HG03039 (cell line): ENCODE measurements at regions not wholly inside any gene's neighbourhood (a gene's known extent, or its start where the extent isn't known, plus 50 kb on each side); places are given as distances from the start of the nearest gene placed in this dataset.
A peak's percentile ranks its signal among the peaks of the same experiment; 100 is the strongest.
"Not testable (repeated sequence)": the region's sequence is repeated elsewhere in the genome, so short reads cannot be mapped to it uniquely, and the experiment has no call there.

ENCODE experiments used
- ATAC-seq: cut with Tn5 transposase; IDR thresholded peaks from one replicate; pipeline ENCODE4 v1.9.1; 2021; ENCODE audit warnings: mild to moderate bottlenecking, moderate library complexity; ENCODE audit not compliant: unreplicated experiment

DNA sequence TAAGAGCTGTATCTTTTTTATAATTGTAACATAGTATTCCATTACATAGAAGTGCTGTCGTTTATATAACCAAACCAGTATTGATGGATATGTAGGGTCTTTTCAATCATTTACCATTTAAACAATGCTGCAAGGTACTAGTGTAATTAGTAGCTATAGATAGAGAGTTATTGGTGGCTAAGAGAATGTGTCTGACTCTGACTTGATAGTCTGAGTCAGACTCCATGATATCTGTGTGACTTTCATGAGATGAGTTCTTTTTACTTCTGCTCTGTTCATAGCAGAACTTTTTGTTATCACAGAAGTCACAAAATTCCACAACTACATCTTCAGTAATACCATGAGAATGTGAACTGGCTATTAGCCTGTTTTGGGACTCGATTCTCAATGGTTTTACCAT, 150.6 kb downstream of the FHIP1A start:
- ATAC-seq, result no peak

DNA sequence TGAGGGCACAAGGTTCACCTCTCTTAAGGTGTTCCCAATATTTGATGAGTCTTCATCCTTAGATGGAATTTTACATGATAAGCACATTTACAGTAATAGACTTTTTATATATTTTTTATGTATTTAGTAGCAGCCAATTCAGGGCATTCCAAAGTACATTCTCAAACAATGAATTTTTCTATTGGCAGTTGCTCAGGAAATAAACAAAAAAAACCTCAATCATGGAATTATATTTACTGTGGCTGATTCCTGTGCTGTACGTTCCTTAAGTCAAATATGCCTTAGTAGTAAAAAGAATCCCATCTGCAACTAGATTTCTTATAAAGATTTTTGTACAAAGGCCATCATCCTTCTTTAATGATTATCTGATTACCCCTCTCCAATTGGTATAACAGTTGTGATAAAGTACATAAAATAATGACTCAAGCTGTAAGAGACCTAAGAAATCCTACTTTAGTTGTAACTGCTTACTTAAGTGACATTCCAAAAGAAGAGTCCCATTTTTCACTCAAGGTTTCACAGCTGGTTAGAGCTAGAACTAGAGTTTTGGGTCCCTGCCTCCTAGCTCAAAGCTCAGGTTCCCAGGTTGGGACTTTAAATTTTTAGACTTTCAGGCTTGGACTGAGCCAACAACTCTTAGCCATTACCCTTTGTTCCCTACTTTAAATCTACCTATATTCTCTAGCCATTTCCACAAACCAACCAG, 152.7 kb downstream of the FHIP1A start:
- no peak for ATAC-seq

DNA sequence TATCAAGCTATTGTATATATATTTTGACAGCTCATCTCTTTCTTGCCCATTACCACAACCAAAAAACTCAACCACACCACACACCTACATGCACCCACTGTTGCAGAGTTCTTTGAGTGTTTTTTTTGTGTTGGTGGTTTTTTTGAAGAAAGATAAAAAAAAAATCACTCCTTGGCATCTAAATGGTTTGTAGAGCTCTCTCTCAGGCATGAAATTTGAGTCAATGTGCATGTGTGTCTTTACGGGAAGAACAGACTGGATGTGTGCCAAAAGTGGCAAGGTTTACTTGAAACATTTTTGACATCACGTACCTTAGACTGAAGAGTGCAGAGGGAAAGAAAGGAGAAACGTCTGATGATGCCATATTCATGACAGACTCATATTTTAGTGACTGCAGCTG, 154.2 kb downstream of the FHIP1A start:
- no peak for ATAC-seq

DNA sequence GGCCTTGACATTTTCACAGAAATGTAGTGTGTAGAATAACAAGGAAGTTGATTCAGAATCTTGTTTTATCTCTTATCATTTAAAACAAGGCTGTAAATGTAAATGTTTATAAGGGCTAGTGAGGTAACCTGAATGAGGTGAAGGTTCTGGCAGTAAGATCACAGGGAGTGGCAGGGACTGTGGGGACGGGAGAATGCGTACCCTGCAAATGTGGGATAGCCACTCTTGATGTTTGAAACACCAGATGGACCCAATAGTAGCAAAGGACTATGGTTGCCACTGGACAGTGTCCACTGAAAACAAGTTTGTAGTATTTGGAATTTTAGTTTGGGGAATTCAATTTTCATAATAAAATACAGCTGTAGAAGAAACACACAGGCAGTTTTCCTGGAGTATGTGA, 155.3 kb downstream of the FHIP1A start:
- no peak for ATAC-seq

DNA sequence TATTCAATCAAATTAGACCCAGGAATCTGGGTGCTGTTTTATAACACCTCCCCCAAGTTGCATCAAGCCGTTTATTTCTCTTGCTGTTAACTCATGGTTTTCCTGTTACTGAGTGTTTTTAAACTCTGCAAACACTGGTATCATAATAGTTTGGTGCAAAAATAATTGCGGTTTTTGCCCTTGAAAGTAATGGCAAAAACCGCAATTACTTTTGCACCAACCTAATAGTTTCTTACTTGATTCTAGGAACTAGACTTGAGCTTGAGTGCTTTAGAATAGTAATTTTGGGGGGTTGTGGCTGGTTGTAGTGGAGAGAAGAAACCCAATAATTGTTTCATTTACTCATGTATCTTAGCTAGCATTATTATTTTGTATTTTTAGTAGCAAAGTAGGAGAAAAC, 156.6 kb downstream of the FHIP1A start:
- ATAC-seq, result no peak

DNA sequence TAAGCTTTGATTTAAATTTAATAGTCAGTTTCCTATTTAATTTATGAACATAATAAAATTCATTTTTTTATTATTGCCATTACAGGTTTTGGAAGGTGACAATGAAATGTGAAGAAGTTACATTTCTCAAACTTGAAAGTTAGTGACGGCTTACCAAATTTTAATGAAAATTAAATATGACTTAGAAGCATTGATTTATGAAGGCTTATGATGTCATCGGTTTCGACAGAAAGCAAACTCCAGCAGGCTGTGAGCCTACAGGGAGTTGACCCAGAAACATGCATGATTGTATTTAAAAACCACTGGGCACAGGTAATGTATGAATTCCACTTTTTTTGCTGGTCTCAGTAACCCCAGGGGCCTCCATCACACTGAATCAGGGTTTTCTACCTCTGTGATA, 157.1 kb downstream of the FHIP1A start:
- ATAC-seq, result no peak

DNA sequence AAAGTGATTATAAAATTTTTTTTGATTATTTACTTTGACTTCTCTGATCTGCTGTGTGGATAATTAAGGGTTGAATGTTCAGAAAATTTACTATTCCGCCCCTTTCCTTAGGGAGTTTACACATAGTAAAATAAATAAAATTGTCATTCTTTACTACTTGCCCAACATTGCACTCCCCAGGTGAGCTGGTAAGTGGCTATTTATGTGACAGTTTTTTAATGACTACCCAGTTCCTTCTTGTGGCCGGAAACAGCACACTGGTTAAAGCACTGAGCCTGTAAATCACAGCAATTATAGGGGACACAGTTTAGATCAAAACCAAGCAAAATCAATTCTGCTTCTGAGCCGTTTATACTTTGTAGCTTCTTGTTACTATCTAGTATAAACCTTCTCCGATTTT, 158.1 kb downstream of the FHIP1A start:
- ATAC-seq, result peak; percentile 85

DNA sequence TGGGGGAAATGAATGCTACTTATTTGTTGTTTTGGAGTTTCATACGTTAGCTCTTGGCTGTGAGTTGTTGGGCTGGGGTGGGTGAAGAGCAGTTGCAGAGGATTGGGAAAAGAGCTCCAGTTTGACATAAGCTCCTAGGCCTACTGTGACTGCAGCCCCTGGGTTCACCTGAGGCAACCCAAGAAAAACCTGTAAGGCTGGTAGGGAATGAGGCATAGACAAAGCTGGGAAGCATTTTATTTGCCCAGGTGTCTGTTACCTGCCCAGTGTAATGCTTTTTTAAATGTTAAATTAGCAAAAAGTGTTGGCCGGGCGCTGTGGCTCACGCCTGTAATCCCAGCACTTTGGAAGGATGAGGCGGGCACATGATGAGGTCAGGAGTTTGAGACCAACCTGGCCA, 160.0 kb downstream of the FHIP1A start:
- no peak for ATAC-seq

DNA sequence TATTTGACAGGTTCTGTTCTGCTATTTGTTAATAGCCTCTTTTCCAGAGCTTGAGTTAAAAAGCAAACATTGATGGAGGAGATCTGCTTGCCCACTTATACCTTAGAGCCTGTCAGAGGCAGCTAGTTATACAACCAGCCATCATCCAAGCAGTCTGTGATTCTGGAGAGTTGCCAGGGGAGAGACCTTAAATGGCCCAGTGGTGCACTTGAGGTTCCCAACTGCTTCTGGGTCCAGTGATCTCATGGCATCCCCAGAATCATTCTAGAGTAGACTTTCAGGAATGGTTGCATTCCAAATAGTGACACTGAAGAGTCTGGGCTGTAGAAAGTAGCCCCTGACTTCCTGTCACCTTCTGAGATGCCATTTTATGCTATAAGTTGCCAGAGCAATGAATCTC, 160.7 kb downstream of the FHIP1A start:
- ATAC-seq, result no peak

DNA sequence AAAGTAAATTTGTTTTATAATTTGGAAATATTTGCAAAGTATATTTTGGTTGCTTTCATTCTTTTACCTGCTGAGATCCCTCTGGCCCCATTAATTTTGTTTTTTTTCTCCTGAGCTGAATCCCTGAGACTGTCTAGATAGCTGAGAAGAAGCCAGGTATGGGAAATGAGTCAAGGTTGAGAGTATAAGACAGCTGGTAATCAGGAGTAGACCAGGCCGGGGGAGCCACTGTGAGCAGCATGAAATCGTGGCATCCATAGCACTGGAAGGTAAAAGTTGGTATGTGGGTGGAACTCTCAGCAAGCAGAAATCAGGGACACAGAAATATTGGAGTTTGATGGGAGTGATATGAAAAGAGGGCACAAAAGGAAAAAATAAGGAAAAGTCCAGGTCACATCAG, 164.5 kb downstream of the FHIP1A start:
- ATAC-seq, result no peak

DNA sequence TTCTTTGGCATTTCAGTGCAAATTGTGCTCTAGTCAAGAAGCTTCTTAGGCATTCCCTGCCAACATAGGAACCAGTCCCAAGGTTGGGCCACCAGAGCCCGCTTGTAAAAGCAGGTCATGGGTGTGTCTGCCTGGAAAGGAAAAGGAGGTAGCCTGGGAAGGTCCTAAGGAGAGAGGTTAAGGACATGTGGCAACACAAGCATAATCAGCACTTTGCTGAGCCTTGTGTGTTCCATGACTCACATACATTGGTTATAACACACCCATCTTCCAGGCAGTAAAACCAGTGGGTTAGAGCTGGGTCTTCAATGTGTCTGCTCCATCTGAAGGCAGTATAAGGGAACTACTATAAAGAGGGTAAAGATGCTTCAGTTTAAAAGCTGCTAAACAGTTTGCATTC, 165.0 kb downstream of the FHIP1A start:
- ATAC-seq, result no peak

DNA sequence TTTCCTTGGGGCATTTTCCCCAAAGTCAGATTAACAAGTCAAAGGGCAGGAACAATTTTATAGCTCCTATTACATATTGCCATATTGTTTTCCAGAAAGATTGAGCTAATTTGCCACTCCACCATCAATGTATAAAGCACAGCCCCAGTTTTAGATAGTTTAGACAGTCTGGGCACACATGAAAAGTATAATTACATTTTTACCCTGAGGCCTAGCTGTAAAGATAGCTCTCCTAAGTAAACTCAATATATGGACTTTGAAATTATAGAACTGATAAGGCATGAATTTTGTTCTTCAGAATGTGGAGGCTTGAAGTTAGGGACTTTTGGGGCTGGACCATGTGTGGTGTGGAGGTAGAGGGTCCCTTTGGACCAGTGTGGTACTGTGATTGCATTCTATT, 166.0 kb downstream of the FHIP1A start:
- ATAC-seq, result no peak

DNA sequence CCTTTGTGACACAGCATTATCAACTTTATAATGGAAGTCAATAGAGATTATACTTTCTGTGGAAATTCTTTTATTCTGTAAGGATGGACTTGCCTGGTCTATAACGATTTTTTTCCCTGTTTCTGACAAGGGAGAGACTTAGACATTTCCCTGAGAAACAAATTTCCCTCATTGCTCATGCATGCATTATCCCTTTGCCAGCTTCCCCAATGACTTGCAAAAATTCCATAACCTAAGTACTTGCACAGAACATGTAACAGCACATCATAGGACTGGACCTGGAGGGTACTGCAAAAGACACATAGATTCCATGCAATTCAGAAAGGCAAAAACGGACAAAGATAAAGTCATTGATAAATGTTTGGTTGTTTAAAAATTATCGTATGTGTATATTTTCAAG, 166.7 kb downstream of the FHIP1A start:
- no peak for ATAC-seq

DNA sequence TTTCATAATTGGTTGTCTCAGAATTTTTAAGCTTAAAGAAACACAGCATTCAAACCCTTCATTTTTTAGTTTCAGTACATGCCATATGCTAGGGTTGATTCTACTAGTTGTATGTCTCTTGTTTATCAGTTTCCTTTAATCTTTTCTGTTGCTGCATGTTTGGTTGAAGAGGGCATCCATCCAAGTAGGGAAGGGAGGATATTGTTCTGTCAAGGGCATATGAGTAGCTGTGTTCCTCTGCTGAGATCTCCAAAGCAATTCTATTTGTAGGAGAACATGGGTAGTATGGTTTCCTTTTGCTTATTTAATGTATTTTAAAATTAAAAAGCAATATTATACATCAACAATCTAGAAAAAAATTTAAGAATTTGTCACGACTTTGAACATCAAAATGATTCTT, 167.7 kb downstream of the FHIP1A start:
- ATAC-seq, result no peak

DNA sequence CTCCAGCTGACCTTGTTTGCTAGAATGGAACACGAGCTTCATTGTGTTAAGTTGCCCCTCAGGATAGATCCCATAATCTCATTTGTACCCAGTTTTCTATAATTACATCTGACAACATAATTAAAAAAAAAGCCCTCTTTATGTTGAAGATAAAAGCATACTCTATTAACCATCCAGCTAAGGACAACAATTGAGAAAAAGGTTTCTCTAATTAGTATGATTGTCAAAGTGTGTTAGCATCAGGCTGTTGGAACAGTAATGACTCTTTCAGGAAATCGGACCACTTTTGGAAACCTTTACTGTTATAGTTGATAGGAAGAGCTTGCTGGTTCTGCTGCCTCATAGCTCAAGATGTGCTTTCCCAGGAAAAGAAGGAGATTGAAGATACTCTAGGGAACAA, 172.6 kb downstream of the FHIP1A start:
- no peak for ATAC-seq

DNA sequence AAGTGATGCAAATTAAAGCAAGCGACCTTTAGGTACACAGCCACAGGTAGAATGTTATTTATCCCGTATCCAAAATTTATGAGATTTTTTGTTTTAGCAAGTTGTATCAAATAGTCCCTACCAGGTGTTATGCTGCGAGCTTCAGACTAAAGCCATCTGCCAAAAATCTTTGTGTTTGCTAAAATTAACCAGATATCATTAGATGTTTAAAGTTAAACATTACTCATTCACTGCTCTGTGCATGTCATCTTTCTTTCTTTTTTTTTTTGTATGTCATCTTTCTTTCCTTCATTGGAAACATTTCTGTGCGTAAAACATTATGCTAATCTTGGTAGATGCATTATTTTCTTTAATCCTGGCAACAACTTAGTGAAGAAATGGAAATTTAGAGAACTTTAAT, 173.1 kb downstream of the FHIP1A start:
- no peak for ATAC-seq

DNA sequence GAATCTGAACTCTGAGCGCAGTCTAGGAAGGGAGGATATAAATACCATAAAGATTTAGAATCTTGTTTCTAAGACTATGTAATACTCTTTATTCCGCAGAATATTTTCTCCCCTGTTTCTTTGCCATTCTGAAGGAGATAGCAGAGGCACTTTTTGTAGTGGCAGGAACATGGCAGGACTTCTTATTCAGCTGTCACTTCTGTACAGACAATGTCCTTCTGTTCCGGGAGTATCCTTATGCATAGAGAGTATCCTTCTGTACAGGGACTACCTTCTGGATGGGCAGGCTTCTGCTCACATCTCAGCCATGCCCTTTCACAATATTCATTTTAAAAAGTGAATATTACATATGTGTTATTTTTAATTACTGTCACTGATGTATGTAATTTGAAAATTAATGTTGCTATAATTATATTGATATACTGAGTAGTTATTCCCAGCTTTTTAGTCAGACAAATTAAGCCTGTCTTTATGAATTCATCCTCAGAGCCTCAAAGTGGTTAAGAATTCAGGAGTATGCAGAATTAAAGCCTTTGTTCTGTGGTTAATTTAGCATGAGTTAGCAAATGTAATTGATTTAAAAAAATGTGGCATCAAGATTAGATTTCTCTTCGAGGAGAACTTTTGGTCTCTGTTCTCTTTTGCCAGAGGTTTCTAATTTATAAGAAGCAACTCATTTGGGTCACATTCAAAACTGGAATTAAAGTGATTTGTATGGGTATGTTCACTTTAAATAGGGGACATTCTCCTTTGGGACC, 174.4 kb downstream of the FHIP1A start:
- no peak for ATAC-seq

DNA sequence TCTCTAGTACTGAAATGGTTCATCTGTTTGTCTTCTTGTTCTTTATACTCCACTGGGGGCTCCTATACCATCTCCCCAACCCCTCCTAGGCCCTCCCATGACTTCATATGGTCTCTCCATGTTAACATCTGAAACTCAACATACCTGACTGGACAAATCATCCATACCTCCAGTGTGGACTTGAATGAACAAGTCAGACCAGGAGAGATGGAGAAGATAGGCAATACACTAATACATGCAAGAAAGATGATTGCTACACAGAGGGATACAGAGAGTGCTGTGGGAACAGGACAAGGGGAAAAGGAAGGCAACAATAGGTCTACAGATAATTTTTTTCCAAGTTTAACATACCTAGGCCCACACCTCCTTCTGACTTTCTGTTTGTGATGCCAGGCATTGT, 175.1 kb downstream of the FHIP1A start:
- ATAC-seq, result no peak

DNA sequence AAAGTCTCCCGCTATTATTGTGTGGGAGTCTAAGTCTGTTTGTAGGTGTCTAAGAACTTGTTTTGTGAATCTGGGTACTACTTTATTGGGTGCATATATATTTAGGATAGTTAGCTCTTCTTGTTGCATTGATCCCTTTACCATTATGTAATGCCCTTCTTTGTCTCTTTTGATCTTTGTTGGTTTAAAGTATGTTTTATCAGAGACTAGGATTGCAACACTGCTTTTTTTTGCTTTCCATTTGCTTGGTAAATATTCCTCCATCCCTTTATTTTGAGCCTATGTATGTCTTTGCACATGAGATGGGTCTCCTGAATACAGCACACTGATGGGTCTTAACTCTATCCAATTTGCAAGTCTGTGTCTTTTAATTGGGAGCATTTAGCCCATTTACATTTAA, 165.2 kb downstream of the GATB start:
- ATAC-seq, result not testable (repeated sequence)

DNA sequence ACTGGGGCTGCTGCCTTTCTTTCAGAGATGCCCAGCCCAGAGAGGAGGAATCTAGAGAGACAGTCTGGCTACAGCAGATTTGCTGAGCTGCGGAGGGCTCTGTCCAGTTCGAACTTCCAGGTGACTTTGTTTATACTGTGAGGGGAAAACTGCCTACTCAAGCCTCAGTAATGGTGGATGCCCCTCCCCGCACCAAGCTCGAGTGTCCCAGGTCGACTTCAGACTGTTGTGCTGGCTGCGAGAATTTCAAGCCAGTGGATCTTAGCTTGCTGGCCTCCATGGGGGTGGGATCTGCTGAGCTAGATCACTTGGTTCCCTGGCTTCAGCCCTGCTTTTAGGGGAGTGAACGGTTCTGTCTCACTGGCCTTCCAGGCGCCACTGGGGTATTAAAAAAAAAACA, 163.1 kb downstream of the GATB start:
- ATAC-seq, result not testable (repeated sequence)

DNA sequence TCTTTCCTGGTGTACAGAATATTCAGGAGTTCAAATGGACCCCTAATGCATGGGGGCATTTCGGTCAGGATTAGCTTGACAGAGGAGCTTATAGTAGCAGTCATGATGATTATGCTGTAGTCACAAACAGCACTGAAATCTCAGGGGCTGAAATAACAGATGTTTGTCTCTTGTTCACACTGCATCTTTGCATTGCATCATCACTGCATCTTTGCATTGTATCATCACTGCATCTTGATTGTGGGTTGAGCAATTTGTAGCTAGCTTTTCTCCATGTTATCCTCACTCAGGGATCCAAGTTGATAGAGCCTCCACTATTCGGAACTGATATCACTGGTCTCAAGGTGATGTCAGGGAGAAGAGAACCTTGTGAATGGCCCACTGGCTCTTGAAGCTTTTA, 160.9 kb downstream of the GATB start:
- ATAC-seq, result no peak

DNA sequence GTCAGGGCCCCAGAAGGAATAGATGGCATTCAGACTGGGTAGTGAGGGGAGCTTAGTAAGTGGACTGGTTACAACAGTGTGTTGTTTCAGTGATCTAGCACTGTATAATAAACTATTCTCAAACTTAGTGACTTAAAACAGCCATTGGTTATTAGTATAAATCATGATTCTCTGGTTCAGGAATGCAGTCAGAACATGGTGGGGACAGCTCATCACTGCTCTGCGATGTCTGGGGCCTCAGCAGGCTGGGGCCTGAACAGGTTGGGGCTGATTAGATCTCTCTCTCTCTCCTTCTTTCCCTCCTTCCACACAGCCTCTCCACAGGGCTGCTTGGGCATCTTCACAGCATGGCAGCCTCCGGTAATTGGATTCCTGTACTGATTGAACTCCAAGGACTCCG, 160.4 kb downstream of the GATB start:
- ATAC-seq, result no peak

DNA sequence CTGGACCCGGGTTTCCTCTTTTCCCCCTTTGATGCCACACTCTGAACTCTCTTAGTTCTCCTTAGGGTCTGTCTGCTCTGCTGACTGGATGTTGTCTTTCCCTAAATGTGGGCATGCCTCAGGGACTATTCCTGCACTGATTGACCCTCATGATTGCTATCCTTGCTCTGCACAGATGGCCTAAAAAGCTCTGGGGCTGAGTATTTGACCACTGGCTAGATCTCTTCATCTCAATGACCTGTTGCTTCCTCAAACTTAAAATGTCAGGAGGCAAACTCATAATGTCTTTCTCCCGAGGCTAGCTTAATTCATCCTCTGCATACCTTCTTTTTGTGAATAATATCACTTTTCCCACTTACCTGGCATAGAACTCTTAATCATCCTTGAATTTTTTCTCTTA, 157.4 kb downstream of the GATB start:
- ATAC-seq, result no peak
